ENCODE measurements at regions not wholly inside any gene's neighbourhood (a gene's known extent, or its start where the extent isn't known, plus 50 kb on each side); places are given as distances from the start of the nearest gene placed in this dataset.

DNA sequence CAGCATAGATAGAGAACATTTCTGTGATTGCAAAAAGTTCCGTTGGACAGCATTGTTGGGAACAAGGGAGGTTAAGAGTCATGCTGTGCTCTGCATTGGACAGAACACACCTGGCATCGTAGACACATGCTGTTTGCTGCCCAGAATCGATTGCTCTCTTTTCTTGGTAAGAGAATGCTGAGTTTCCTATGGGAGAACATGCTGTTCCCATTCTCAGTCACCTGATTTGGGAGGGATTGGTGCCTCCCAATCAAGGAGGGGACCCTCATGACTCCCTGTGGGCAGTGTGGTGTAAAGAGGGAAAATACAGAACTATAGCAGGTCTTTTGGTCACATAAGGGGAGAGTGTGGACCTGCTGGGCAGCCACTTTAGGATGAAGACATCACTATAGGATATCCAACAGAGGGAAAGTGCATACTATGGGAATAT lies 555.4 kb upstream of the CLINT1 start:
- TF ChIP-seq, protein P1, sequence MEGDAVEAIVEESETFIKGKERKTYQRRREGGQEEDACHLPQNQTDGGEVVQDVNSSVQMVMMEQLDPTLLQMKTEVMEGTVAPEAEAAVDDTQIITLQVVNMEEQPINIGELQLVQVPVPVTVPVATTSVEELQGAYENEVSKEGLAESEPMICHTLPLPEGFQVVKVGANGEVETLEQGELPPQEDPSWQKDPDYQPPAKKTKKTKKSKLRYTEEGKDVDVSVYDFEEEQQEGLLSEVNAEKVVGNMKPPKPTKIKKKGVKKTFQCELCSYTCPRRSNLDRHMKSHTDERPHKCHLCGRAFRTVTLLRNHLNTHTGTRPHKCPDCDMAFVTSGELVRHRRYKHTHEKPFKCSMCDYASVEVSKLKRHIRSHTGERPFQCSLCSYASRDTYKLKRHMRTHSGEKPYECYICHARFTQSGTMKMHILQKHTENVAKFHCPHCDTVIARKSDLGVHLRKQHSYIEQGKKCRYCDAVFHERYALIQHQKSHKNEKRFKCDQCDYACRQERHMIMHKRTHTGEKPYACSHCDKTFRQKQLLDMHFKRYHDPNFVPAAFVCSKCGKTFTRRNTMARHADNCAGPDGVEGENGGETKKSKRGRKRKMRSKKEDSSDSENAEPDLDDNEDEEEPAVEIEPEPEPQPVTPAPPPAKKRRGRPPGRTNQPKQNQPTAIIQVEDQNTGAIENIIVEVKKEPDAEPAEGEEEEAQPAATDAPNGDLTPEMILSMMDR (conservative IDR thresholded peaks at IDR 0.05 in 1 of 2, IDR thresholded peaks at IDR 0.05 in 1 of 2; ENCODE audit: low read depth in 1 of 2, low read length in 2 of 2) = no peak
- no peak for TF ChIP-seq EZH2 (IDR thresholded peaks at IDR 0.05; ENCODE audit: low read length, missing control alignments)
